Sigmoid colon (tissue), 6 donors: ENCODE measurements at regions not wholly inside any gene's neighbourhood (a gene's known extent, or its start where the extent isn't known, plus 50 kb on each side); places are given as distances from the start of the nearest gene placed in this dataset.
"Not testable (repeated sequence)": the region's sequence is repeated elsewhere in the genome, so short reads cannot be mapped to it uniquely, and the experiment has no call there.

Experiments used
- DNase-seq: peaks from one replicate; pipeline ENCODE4 v3.0.0-alpha.2; 2019
- H3K27ac ChIP-seq, 4 donors: fragments of 200-600 bp; sonication (generic); one replicate each; pipeline ENCODE4 v1.5.1; 2016 to 2019; ENCODE audit warnings: mild to moderate bottlenecking in 1 of 4
- H3K27me3 ChIP-seq, 3 donors: fragments of 200-600 bp; sonication (generic); one replicate each; pipeline ENCODE4 v1.5.1; 2019; ENCODE audit warnings: mild to moderate bottlenecking in 1 of 3
- H3K36me3 ChIP-seq, 4 donors: fragments of 200-600 bp; sonication (generic); one replicate each; pipeline ENCODE4 v1.5.1; 2016 to 2019
- H3K4me1 ChIP-seq, 4 donors: fragments of 200-600 bp; sonication (generic); one replicate each; pipeline ENCODE4 v1.5.1; 2017 to 2019
- H3K4me3 ChIP-seq, 4 donors: fragments of 200-600 bp; sonication (generic); one replicate each; pipeline ENCODE4 v1.5.1; 2017 to 2019; ENCODE audit warnings: mild to moderate bottlenecking in 2 of 4, moderate library complexity in 1 of 4
- H3K9me3 ChIP-seq, 4 donors: fragments of 200-600 bp in 3 of 4; sonication (generic) in 3 of 4; one replicate each; pipeline versions ENCODE4 v1.5.1 to v1.6.1; 2013 to 2019
- CTCF ChIP-seq, 4 experiments: fragments of 450-650 bp in 3 of 4; fragments of 200-600 bp in 1 of 4; IDR thresholded peaks; one replicate each; pipeline ENCODE4 v1.5.1; 2016 to 2019; ENCODE audit warnings: antibody characterized with exemption in 4 of 4, mild to moderate bottlenecking in 3 of 4, moderate library complexity in 2 of 4
- EP300 ChIP-seq, 4 donors: sonication (generic); formaldehyde crosslinking; IDR thresholded peaks; one replicate each; pipeline ENCODE4 v1.6.1; 2017; ENCODE audit warnings: antibody characterized with exemption in 4 of 4
- POLR2A ChIP-seq, 2 donors: fragments of 450-650 bp; IDR thresholded peaks; one replicate each; pipeline ENCODE4 v1.6.1; 2016; ENCODE audit warnings: antibody characterized with exemption in 2 of 2, mild to moderate bottlenecking in 2 of 2, moderate library complexity in 2 of 2
- POLR2AphosphoS5 ChIP-seq, 4 donors: sonication (generic); formaldehyde crosslinking; IDR thresholded peaks; one replicate each; pipeline ENCODE4 v1.6.1; 2017; ENCODE audit warnings: antibody characterized with exemption in 4 of 4
- WGBS, 2 donors: extraction: QIAGEN DNeasy Blood & Tissue Kit; methylation state at CpG; one replicate each; pipeline ENCODE4 v1.1.7; 2013; 5-methylcytosine and 5-hydroxymethylcytosine counted together
- intact Hi-C: fragments of 100-400 bp; cut with DNase I; formaldehyde crosslinking; loops from one replicate; pipeline ENCODE4 v1.15.1; 2023
- donor health status: healthy with polysubstance abuse.
- donor health status: healthy.

GRCh38 chr14:28373721-28374120 is 392.9 kb upstream of the FOXG1 start:
- 52 to 75% methylated on average over 3 of the region's 3 CpGs for WGBS, 2 donors
- no peaks in the 10 kb centered on the region for H3K27me3 ChIP-seq
- no peak for DNase-seq
- no peaks in the 10 kb centered on the region for H3K36me3 ChIP-seq
- no peak for TF ChIP-seq CTCF (IDR thresholded peaks at IDR 0.05)
- TF ChIP-seq POLR2A (IDR thresholded peaks at IDR 0.05): no peak
- TF ChIP-seq POLR2AphosphoS5 (IDR thresholded peaks at IDR 0.05): no peak
- TF ChIP-seq EP300 (IDR thresholded peaks at IDR 0.05): no peak
- peaks cover 0 to 2% (median 0%) of the 10 kb centered on the region in 4 donors for H3K9me3 ChIP-seq
- no peak overlapping the region for H3K27ac ChIP-seq
- no peaks in the 10 kb centered on the region for H3K4me1 ChIP-seq
- intact Hi-C loops: no loop called here
- no peak overlapping the region for H3K4me3 ChIP-seq

GRCh38 chr14:28375295-28375694 is 391.3 kb upstream of the FOXG1 start:
- Histone ChIP-seq H3K9me3 (peaks cover 0 to 2% (median 0%) of the 10 kb centered on the region in 4 donors), H3K36me3 (no peaks in the 10 kb centered on the region), H3K27me3 (no peaks in the 10 kb centered on the region), H3K4me3 (no peak overlapping the region), H3K27ac (no peak overlapping the region), H3K4me1 (no peaks in the 10 kb centered on the region)
- TF ChIP-seq EP300 (IDR thresholded peaks at IDR 0.05): no peak
- TF ChIP-seq CTCF (IDR thresholded peaks at IDR 0.05): no peak
- no peak for DNase-seq
- intact Hi-C loops: no loop called here

- no peak overlapping the region for H3K27ac ChIP-seq
- no peak overlapping the region for H3K4me3 ChIP-seq
- no peaks in the 10 kb centered on the region for H3K36me3 ChIP-seq
- WGBS, 2 donors: 36 to 47% methylated on average over 2 of the region's 2 CpGs
- DNase-seq: no peak
- no peaks in the 10 kb centered on the region for H3K27me3 ChIP-seq
- no peaks in the 10 kb centered on the region for H3K9me3 ChIP-seq
- TF ChIP-seq POLR2AphosphoS5 (IDR thresholded peaks at IDR 0.05) (no peak), CTCF (IDR thresholded peaks at IDR 0.05) (no peak), POLR2A (IDR thresholded peaks at IDR 0.05) (no peak), EP300 (IDR thresholded peaks at IDR 0.05) (no peak)
- intact Hi-C loops: no loop called here
- H3K4me1 ChIP-seq: no peaks in the 10 kb centered on the region
These were observed 384.9 kb upstream of the FOXG1 start for GRCh38 chr14:28381656-28382055.

GRCh38 chr14:28382444-28383190 is 384.0 kb upstream of the FOXG1 start:
- 44 to 72% methylated on average over 7 of the region's 7 CpGs for WGBS, 2 donors
- H3K4me3 ChIP-seq: no peak overlapping the region
- no peak for TF ChIP-seq EP300 (IDR thresholded peaks at IDR 0.05)
- TF ChIP-seq POLR2AphosphoS5 (IDR thresholded peaks at IDR 0.05): no peak
- TF ChIP-seq CTCF (IDR thresholded peaks at IDR 0.05): no peak
- no peak for TF ChIP-seq POLR2A (IDR thresholded peaks at IDR 0.05)
- no peaks in the 10 kb centered on the region for H3K36me3 ChIP-seq
- intact Hi-C loops: no loop called here
- H3K4me1 ChIP-seq: no peaks in the 10 kb centered on the region
- H3K27me3 ChIP-seq: no peaks in the 10 kb centered on the region
- no peaks in the 10 kb centered on the region for H3K9me3 ChIP-seq
- H3K27ac ChIP-seq: no peak overlapping the region
- DNase-seq: no peak

GRCh38 chr14:28398506-28398905 is 368.1 kb upstream of the FOXG1 start:
- 70 to 78% methylated on average over 2 of the region's 2 CpGs for WGBS, 2 donors
- no peaks in the 10 kb centered on the region for H3K27me3 ChIP-seq
- no peaks in the 10 kb centered on the region for H3K9me3 ChIP-seq
- TF ChIP-seq POLR2A (IDR thresholded peaks at IDR 0.05): no peak
- no peak overlapping the region for H3K4me3 ChIP-seq
- intact Hi-C loops: no loop called here
- no peaks in the 10 kb centered on the region for H3K4me1 ChIP-seq
- no peak overlapping the region for H3K27ac ChIP-seq
- no peaks in the 10 kb centered on the region for H3K36me3 ChIP-seq
- no peak for DNase-seq

- H3K4me3 ChIP-seq, DNase-seq, H3K27ac ChIP-seq, H3K27me3 ChIP-seq, H3K9me3 ChIP-seq, H3K4me1 ChIP-seq, intact Hi-C loops, H3K36me3 ChIP-seq: not testable (repeated sequence)
- WGBS, 2 donors: 83% methylated on average over 2 of the region's 4 CpGs; no CpG with 5 or more reads in 1 of the 2 donors
These were observed 364.9 kb upstream of the FOXG1 start for GRCh38 chr14:28401705-28402104.
